ENCODE measurements at regions not wholly inside any gene's neighbourhood (a gene's known extent, or its start where the extent isn't known, plus 50 kb on each side); places are given as distances from the start of the nearest gene placed in this dataset.

GRCh38 chr19:29056535-29056934 lies 156.4 kb downstream of the UQCRFS1 start:
- no peak for TF ChIP-seq ZNF274 (IDR thresholded peaks at IDR 0.05; ENCODE audit: low read depth, low read length)
- TF ChIP-seq SUZ12 (IDR thresholded peaks at IDR 0.05; ENCODE audit: extremely low read depth, insufficient read depth, insufficient read length): no peak
- no peak for TF ChIP-seq YY1 (IDR thresholded peaks at IDR 0.05; ENCODE audit: insufficient read depth, insufficient read length)
- H3K4me1 ChIP-seq (ENCODE audit: insufficient read depth, insufficient read length): no peaks in the 10 kb centered on the region
- H3K27me3 ChIP-seq (ENCODE audit: insufficient read depth, insufficient read length): no peaks in the 10 kb centered on the region
- no peak overlapping the region for H3K9ac ChIP-seq (ENCODE audit: insufficient read length, low read depth)
- no peaks in the 10 kb centered on the region for H3K9me3 ChIP-seq (ENCODE audit: insufficient read depth, low read length)
- no peaks in the 10 kb centered on the region for H3K36me3 ChIP-seq (ENCODE audit: insufficient read depth, insufficient read length, low read length)
- DNase-seq (ENCODE audit: low read depth, low spot score): no peak
- H3K4me3 ChIP-seq (ENCODE audit: insufficient read length, low read depth): no peak overlapping the region

- Histone ChIP-seq H3K4me3 (ENCODE audit: insufficient read length, low read depth) (no peak overlapping the region), H3K9me3 (ENCODE audit: insufficient read depth, low read length) (no peaks in the 10 kb centered on the region), H3K27me3 (ENCODE audit: insufficient read depth, insufficient read length) (no peaks in the 10 kb centered on the region), H3K9ac (ENCODE audit: insufficient read length, low read depth) (no peak overlapping the region), H3K36me3 (ENCODE audit: insufficient read depth, insufficient read length, low read length) (no peaks in the 10 kb centered on the region), H3K4me1 (ENCODE audit: insufficient read depth, insufficient read length) (no peaks in the 10 kb centered on the region)
- TF ChIP-seq ZNF274 (IDR thresholded peaks at IDR 0.05; ENCODE audit: low read depth, low read length) (no peak), SUZ12 (IDR thresholded peaks at IDR 0.05; ENCODE audit: extremely low read depth, insufficient read depth, insufficient read length) (no peak), YY1 (IDR thresholded peaks at IDR 0.05; ENCODE audit: insufficient read depth, insufficient read length) (no peak)
- DNase-seq (ENCODE audit: low read depth, low spot score): no peak
Observed at GRCh38 chr19:29054886-29055675, 157.9 kb downstream of the UQCRFS1 start.

- DNase-seq (ENCODE audit: low read depth, low spot score): no peak
- no peak overlapping the region for H3K4me3 ChIP-seq (ENCODE audit: insufficient read length, low read depth)
- H3K36me3 ChIP-seq (ENCODE audit: insufficient read depth, insufficient read length, low read length): no peaks in the 10 kb centered on the region
- no peak for TF ChIP-seq YY1 (IDR thresholded peaks at IDR 0.05; ENCODE audit: insufficient read depth, insufficient read length)
- TF ChIP-seq SUZ12 (IDR thresholded peaks at IDR 0.05; ENCODE audit: extremely low read depth, insufficient read depth, insufficient read length): no peak
- no peak for TF ChIP-seq ZNF274 (IDR thresholded peaks at IDR 0.05; ENCODE audit: low read depth, low read length)
- H3K9ac ChIP-seq (ENCODE audit: insufficient read length, low read depth): no peak overlapping the region
- H3K4me1 ChIP-seq (ENCODE audit: insufficient read depth, insufficient read length): no peaks in the 10 kb centered on the region
- no peaks in the 10 kb centered on the region for H3K9me3 ChIP-seq (ENCODE audit: insufficient read depth, low read length)
- no peaks in the 10 kb centered on the region for H3K27me3 ChIP-seq (ENCODE audit: insufficient read depth, insufficient read length)
Observed at GRCh38 chr19:29048873-29049272, 164.1 kb downstream of the UQCRFS1 start.

GRCh38 chr19:29045679-29046254 lies 167.2 kb downstream of the UQCRFS1 start:
- H3K36me3 ChIP-seq (ENCODE audit: insufficient read depth, insufficient read length, low read length): no peaks in the 10 kb centered on the region
- H3K4me1 ChIP-seq (ENCODE audit: insufficient read depth, insufficient read length): no peaks in the 10 kb centered on the region
- no peak for TF ChIP-seq SUZ12 (IDR thresholded peaks at IDR 0.05; ENCODE audit: extremely low read depth, insufficient read depth, insufficient read length)
- TF ChIP-seq ZNF274 (IDR thresholded peaks at IDR 0.05; ENCODE audit: low read depth, low read length): no peak
- TF ChIP-seq YY1 (IDR thresholded peaks at IDR 0.05; ENCODE audit: insufficient read depth, insufficient read length): no peak
- no peaks in the 10 kb centered on the region for H3K27me3 ChIP-seq (ENCODE audit: insufficient read depth, insufficient read length)
- H3K9me3 ChIP-seq (ENCODE audit: insufficient read depth, low read length): no peaks in the 10 kb centered on the region
- H3K9ac ChIP-seq (ENCODE audit: insufficient read length, low read depth): no peak overlapping the region
- no peak overlapping the region for H3K4me3 ChIP-seq (ENCODE audit: insufficient read length, low read depth)
- no peak for DNase-seq (ENCODE audit: low read depth, low spot score)

GRCh38 chr19:29044037-29044436 lies 168.9 kb downstream of the UQCRFS1 start:
- no peak for DNase-seq (ENCODE audit: low read depth, low spot score)
- Histone ChIP-seq H3K9me3 (ENCODE audit: insufficient read depth, low read length) (no peaks in the 10 kb centered on the region), H3K27me3 (ENCODE audit: insufficient read depth, insufficient read length) (no peaks in the 10 kb centered on the region), H3K9ac (ENCODE audit: insufficient read length, low read depth) (no peak overlapping the region), H3K4me3 (ENCODE audit: insufficient read length, low read depth) (no peak overlapping the region), H3K36me3 (ENCODE audit: insufficient read depth, insufficient read length, low read length) (no peaks in the 10 kb centered on the region), H3K4me1 (ENCODE audit: insufficient read depth, insufficient read length) (no peaks in the 10 kb centered on the region)
- TF ChIP-seq YY1 (IDR thresholded peaks at IDR 0.05; ENCODE audit: insufficient read depth, insufficient read length) (no peak), ZNF274 (IDR thresholded peaks at IDR 0.05; ENCODE audit: low read depth, low read length) (no peak), SUZ12 (IDR thresholded peaks at IDR 0.05; ENCODE audit: extremely low read depth, insufficient read depth, insufficient read length) (no peak)

GRCh38 chr19:29042450-29042849 lies 170.5 kb downstream of the UQCRFS1 start:
- no peak for TF ChIP-seq SUZ12 (IDR thresholded peaks at IDR 0.05; ENCODE audit: extremely low read depth, insufficient read depth, insufficient read length)
- TF ChIP-seq YY1 (IDR thresholded peaks at IDR 0.05; ENCODE audit: insufficient read depth, insufficient read length): no peak
- no peak for TF ChIP-seq ZNF274 (IDR thresholded peaks at IDR 0.05; ENCODE audit: low read depth, low read length)
- no peak overlapping the region for H3K4me3 ChIP-seq (ENCODE audit: insufficient read length, low read depth)
- no peaks in the 10 kb centered on the region for H3K36me3 ChIP-seq (ENCODE audit: insufficient read depth, insufficient read length, low read length)
- no peaks in the 10 kb centered on the region for H3K9me3 ChIP-seq (ENCODE audit: insufficient read depth, low read length)
- no peaks in the 10 kb centered on the region for H3K27me3 ChIP-seq (ENCODE audit: insufficient read depth, insufficient read length)
- DNase-seq (ENCODE audit: low read depth, low spot score): no peak
- no peak overlapping the region for H3K9ac ChIP-seq (ENCODE audit: insufficient read length, low read depth)
- no peaks in the 10 kb centered on the region for H3K4me1 ChIP-seq (ENCODE audit: insufficient read depth, insufficient read length)

GRCh38 chr19:29040951-29041350 lies 172.0 kb downstream of the UQCRFS1 start:
- no peak overlapping the region for H3K9ac ChIP-seq (ENCODE audit: insufficient read length, low read depth)
- no peak overlapping the region for H3K4me3 ChIP-seq (ENCODE audit: insufficient read length, low read depth)
- TF ChIP-seq YY1 (IDR thresholded peaks at IDR 0.05; ENCODE audit: insufficient read depth, insufficient read length) (no peak), ZNF274 (IDR thresholded peaks at IDR 0.05; ENCODE audit: low read depth, low read length) (no peak), SUZ12 (IDR thresholded peaks at IDR 0.05; ENCODE audit: extremely low read depth, insufficient read depth, insufficient read length) (no peak)
- no peaks in the 10 kb centered on the region for H3K27me3 ChIP-seq (ENCODE audit: insufficient read depth, insufficient read length)
- no peaks in the 10 kb centered on the region for H3K4me1 ChIP-seq (ENCODE audit: insufficient read depth, insufficient read length)
- H3K9me3 ChIP-seq (ENCODE audit: insufficient read depth, low read length): no peaks in the 10 kb centered on the region
- peak; percentile 43 for DNase-seq (ENCODE audit: low read depth, low spot score)
- no peaks in the 10 kb centered on the region for H3K36me3 ChIP-seq (ENCODE audit: insufficient read depth, insufficient read length, low read length)

Measured in NT2/D1 (cell line).